RCC 7860 (cell line): ENCODE measurements at regions not wholly inside any gene's neighbourhood (a gene's known extent, or its start where the extent isn't known, plus 50 kb on each side); places are given as distances from the start of the nearest gene placed in this dataset.

Experiments used
- DNase-seq: peaks from one replicate; pipeline ENCODE4 v3.0.0-alpha.2; 2015; ENCODE audit warnings: low spot score
- FAIRE-seq: peaks from 2 replicates; lab custom pipeline; 2012; peaks lifted over from hg19 to GRCh38; lab: Jason Lieb, UNC

DNA sequence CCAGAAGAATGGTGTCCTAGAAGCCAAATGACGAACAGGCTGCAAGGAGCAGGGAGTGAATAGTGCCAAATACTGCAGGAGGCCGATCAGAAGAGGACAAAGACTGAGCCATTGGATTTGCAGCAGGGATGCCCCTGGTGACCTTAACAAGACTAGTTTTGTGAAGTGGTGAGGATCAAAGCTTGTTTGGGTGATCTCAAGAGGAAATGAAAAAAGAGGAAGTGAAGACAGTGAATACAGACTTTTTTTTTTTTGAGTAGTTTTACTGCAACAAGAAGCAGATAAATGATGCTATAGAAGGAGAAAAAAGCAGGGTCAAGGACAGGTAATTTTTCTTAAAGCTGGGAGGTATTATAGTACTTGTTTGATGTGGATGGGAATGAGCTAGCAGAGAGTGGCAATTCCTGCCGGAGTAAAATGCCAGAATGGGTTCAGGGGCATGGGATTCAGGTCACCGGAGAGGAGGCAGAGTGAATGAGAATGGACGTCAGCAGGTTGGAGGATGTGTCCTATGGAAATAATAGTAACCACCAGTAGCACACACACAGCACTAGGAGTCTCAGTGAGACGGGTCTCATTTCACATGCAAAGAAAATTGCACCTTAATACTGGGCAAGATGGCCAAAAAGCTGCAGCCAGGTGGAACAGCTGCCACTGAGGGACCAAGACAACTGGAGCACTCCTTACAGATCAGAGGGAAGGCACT is 345.8 kb upstream of the CCDC196 start:
- DNase-seq (no peak), FAIRE-seq (no peak)

DNA sequence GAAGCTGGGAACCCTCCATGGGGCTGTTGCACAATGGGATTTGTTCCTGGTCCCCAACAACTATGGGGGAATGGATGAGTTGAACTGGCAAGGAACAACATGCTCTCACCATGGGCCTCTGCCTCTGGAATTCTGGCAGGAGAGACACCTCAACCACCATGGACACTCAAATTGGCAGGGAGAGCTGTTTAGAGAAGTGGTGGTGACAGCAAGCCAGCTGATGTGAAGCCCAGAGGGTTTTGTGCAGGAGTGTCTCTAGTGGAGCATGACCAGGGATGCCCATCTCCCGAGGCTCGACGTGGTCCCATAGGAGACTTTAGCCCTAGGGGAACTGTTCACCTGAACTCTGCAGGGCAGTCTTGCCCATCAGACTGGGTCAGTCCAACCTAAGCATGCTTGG is 345.2 kb upstream of the CCDC196 start:
- no peak for FAIRE-seq

DNA sequence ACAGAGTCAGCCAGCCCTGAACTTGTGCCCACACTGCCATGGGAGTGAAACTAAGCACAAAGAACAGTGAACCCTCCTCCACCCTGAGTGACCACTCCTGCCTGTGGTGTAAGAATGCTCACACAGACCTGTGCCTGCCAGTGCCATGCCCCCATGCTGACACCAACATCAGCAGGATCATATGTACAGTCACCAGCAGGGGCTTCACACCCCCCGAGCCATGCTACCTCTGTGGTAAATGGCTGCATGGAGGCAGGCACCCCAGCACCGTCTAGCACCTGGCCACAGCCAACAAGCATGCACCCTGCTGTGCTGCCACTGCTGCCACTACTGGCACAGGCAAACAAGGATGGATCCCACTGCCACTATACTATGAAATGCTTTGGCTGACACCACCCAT is 344.4 kb upstream of the CCDC196 start:
- no peak for FAIRE-seq
- no peak for DNase-seq

More for the DNA sequence above, 345.2 kb upstream of the CCDC196 start:
- DNase-seq: no peak

DNA sequence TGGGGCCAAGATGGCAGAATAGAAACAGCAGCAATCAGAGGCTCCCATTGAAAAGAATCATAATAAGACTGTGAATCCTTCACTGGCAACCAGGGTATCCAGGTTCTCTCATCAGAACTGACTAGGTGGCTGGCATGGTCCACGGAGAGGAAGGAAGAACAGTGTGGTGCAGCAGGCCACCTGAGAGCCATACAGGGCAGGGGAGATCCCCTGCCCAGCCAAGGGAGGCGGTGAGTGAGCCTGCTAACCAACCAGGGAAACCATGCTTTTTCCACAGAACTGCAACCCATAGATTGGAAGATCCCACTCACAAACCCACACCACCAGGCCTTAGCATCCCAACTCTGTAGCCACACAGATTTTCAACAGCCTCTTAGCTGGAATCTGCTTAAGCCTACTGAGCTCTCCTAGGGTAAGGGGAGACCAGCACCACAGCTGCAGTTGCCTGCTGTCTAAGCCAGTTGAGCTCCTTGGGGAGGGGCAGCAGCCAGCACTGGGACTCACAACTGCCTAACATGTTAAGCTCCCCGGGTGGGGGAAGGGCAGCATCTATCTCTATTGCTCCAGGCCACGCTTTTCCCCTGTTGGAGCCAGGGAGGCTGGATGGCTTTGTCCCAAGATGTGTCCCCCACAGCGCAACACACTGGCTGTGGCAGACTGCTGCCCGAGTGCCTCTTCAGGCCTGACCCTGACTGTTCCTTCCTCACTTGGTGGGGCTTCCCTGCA is 342.6 kb upstream of the CCDC196 start:
- no peak for FAIRE-seq
- no peak for DNase-seq

DNA sequence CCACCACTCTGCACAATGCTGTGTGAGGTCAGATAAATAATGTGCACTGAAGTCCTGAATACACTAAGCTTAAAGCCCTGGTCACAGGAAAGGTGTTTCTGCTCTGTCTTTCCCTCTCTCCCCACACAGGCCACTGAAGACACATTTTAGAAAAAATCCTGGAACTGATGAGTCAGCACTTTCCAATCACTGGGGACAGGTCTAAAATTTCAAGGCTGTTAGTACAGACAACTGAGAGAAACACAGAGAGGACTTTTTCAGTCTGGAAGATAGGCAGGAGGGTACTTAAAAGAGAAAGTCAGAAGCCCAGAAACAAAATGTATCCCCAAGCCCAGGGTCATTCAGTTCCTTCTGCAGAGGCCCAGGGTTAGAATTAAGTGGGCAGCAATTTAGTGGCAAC is 333.9 kb upstream of the CCDC196 start:
- DNase-seq: no peak
- no peak for FAIRE-seq

DNA sequence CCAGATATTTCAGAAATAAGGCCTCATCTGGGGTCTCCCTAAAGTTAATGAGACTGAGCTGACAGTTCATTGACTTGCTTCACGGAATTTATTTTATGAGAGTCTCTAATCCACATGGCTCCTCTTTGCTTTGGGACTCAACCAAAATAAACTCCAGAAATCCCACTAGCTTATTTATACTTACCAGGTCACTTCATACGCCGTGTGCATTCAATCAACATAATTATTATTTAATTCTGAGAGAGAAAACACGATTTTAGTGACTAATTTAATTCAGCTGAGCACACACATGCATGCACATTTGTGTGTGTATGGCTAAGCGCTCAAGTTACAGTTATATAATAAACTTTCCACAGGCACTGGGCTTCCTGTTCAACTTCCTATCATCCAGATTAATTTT is 333.4 kb upstream of the CCDC196 start:
- FAIRE-seq: no peak
- DNase-seq: no peak

DNA sequence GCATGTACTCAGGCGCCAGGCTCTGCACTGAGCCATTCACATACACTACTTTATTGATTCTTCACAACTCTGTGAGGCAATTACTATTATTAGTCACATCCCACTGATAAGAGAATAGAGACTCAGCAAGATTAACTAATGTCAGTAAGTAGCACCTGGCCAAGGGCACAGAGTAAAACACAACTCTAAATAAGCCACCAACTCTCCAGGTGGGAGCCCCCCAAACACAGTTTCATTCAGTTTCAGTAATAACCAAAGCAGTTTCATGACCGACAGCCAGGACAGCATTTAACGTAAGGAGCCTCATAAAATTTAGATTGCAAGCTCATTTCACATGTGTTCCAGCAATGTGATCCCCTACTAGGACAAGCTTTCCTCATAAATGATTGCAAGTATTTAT is 323.1 kb upstream of the CCDC196 start:
- DNase-seq: no peak
- no peak for FAIRE-seq

DNA sequence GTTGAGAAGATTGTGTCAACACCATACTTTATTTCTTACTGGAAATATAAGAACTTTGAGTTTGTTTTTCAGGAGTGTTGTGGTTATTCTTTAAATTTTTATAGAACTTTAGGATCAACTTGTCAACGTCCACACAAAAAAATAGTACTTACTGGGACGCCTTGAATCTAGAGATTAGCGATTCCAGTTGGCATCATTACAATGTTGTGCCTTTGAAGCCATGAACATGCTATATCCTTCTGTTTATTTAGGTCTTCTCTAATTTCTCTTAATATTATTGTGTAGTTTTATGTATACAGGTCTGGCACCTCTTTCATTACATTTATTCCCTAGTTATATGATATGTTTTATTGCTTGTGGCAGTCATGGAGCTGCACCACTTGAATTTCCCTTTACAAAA is 320.8 kb upstream of the CCDC196 start:
- FAIRE-seq (no peak), DNase-seq (no peak)

DNA sequence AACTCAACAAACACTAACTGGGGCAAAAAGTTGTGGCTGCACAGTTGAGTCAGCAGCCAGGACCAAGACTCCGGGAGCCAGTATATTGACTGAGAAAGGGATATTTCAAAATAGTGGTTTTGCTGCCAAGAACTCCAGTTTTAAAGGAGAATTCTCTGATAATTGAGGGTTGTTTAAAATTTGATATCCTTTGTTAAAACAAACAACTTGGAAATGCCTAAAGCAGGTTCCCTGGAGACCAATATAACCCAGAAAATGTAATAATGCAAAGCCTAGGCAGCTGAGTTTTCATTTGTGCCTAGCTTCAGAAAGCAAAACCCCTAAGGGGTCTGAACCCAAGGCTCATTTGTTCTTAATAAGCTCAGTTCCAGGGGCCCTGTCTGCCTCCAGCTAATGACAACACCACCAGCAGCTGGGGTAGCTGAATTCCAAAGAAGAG is 311.7 kb upstream of the CCDC196 start:
- FAIRE-seq (no peak), DNase-seq (no peak)

DNA sequence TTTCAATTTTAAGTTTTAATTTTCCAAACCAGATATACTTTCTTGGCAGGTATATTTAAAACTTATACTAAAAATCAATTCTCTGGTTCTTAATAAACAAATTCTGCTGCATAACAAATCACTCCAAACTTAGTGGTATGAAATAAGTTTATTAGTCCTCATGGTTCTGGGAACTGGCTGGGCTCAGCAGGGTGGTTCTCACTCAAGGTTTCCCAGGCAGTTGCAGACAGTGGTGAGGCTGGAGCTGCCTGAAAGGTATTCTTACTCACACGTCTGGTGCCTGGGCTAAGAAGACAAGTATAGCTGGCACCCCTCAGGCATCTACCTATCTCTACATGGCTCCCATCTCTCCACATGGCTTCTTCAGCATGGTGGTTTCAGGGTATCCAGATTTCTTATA is 308.2 kb upstream of the CCDC196 start:
- FAIRE-seq: no peak
- no peak for DNase-seq

DNA sequence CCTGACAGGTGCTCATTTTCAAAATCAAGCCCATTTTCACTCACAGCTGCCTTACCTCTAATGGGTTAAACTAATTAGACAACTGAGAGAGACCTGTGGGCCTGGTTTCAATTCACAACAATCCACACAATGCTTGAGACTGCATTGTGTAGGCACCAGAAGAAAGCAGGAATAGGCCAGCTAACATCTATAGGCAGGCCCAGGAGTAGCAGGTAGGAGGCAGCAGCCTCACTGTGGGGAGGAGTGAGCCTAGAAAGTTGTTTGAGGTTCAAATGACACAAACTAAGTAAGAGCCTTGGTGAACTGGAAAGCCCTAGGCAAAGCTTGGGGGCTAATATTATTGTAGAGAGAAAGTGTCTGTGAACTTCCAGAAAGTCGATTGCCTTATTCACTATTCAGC is 289.5 kb upstream of the CCDC196 start:
- FAIRE-seq (no peak), DNase-seq (no peak)

DNA sequence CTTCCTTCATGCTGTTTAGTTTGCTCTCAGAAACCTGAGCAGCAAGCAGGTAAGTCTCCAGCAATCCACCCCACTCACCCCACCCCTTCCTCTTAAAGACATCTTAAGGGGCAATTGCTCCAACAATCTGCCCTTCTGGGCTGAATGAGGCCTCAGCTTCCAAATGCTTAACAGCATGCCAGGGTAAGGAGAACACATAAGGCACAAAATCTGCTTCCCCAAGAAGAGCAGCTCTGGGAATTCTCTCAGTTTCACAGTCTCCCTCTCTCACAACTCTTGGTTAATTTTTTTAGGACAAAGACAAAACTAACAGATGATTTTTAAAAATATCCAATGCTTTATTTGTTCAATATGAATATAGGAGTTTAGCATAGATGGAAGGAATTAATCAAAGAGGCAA is 288.9 kb upstream of the CCDC196 start:
- FAIRE-seq (no peak), DNase-seq (no peak)

DNA sequence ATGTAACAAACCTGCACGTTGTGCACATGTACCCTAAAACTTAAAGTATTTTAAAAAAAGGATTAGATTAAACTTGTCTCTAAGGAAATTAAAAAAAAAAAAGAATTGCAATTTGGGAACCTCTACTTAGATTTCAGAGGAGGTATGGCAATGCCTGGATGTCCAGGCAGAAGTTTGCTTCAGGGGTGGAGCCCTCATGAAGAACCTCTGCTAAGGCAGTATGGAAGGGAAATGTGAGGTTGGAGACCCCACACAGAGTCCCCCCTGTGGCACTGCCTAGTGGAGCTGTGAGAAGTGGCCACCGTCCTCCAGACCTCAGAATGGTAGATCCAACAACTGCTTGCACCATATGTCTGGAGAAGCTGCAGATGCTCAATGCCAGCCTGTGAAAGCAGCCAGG is 279.6 kb upstream of the CCDC196 start:
- FAIRE-seq (no peak), DNase-seq (no peak)

DNA sequence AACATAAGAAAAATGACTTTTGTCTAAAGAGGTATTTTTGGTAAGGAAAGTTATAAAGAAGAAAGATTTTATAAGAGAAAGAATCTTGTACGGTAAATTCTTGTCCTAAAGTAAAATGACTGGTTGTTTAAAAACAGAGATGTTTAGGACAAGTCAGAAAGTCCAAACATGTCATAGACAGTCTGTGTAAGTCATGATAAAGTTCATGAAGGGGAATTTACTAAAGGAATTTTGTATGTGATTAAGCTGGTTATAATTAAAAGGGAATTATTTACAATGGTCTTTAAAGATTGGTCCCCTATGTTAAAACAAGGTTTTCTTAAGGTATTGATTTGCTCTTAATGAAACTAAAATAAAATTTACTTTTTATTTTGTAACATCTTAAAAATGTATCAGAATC is 269.4 kb upstream of the CCDC196 start:
- no peak for DNase-seq
- FAIRE-seq: no peak

DNA sequence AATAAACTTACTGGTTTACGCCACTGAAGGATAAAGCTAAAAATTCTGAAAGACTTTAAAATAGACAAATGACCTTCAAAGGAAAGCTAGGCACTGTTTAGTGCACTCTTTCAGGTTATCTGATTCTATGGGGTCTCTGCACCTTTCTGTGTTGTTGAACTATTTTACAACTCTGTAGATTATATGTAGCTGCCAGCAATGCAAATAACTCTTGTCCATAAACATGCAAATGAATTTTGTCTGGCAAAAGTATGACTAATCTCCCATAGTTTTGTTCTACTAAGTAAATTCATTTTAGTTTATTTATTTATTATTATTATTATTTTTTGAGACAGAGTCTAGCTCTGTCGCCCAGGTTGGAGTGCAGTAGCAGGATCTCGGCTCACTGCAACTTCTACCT is 266.3 kb upstream of the CCDC196 start:
- no peak for FAIRE-seq

DNA sequence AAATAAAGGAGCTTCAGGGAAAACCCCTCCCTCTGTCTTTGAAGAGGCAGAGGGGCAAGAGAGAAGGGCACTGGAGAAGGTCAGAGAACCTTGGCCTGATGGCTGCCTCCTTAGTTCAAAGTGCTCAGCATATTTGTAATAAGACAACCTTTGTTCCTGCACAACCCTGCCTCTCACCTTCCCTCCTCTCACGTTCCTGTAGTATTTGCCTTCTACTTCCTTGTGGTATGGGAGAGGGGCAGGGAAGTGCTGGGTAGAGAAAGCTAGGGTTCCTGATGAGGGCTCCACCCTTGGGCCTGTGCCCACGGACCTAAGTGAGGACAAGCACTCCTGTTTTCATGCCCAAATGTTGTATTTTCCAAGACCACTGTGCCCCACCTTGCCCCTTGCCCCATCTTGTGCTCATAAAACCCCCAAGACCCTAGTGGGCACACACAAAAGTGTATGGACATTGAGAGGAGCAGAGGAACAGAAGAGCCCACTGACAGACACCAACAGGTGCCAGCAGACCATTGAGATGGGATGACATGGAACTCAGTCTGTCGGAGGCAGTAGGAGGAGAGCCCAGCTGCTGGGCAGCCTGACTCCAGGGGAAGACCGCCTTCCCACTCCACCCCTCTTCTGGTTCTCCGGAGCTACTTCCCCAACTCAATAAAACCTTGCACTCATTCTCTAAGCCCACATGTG is 261.5 kb upstream of the CCDC196 start:
- no peak for DNase-seq
- no peak for FAIRE-seq

More for the DNA sequence above, 266.3 kb upstream of the CCDC196 start:
- DNase-seq: no peak

DNA sequence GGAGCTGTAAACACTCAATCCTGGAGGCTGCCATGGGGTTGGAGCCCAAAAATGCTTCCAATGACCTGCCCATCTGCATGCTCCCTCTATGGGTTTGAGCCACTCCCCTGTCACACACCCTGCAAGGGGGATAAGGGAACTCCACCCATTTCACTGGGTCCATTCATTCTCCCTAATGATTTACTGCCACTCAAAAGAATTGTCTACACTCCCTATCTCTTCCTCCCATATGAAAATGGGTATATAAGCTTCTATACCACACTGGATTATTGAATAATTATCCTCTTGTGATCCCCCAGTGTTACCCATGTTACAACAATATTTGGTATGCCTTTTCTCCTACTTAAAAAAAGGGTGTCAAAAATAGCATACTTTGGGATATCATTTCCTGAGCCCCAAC is 260.8 kb upstream of the CCDC196 start:
- DNase-seq (no peak), FAIRE-seq (no peak)

DNA sequence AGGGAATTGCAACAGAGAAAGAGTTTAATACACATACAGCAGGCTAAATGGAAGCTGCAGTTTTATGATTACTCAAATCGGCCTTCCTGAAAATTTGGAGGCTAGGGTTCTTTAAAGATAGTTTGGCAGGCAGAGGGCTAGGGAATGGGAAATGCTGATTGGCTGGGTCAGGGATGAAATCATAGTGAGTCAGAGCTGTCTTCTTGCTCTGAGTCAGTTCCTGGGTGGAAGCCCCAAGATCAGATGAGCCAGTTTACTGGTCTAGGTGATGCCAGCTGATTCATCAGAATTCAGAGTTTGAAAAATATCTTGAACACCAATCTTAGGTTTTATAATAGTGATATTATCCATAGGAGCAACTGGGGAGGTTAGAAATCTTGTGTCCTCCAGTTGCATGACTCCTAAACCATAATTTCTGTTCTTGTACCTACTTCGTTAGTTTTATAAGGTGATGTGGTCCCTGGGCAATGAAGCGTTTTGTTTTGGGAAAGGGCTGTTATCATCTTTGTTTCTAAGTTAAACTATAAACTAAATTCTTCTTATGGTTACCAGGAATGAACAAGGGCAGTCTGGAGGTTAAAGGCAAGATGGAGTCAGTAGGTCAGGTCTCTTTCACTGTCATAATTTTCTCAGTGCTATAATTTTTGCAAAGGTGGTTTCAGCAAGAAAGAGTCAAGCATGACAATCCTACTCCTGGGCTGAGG is 257.8 kb upstream of the CCDC196 start:
- peak; percentile 74 for DNase-seq

DNA sequence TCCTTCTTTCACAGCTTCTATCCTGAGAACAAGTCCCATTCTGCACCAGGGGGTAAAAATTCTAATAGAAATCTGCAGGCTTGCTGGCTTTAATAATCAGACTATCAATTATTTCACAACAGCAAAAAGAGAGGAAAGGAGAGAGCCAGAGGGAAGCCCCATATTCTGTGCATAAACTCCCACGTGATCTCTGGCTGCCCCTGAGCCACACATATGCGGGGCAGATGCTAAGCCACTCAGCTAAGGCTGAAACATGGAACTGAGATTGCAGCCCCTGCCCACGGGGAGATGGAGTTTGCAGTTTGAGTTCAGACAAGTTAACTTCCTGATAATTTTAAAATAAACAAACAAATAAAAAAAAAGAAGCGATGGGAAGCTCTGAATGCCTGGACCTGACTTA is 254.4 kb upstream of the CCDC196 start:
- FAIRE-seq (no peak), DNase-seq (no peak)

More for the DNA sequence above, 257.8 kb upstream of the CCDC196 start:
- FAIRE-seq: peak; percentile 67

DNA sequence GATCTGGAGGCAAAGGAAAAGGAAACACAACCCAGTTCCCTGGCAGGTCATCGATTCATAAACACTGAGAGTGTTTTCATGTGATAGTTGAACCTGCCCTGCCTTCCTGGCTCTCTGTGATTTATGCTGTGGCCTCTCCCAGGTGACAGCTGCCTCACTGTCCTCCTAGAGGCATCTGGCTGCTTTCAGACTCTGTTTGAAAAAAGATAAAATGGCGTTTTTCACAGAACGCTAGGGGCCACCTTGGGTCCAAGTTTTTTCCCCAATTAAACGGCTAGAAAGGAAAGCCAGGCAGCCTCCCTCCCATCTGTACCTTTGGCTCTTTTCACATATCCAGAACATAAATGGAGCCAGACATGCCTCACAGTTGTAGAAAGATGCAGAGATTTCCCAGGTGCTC is 252.6 kb upstream of the CCDC196 start:
- no peak for DNase-seq
- FAIRE-seq: no peak

DNA sequence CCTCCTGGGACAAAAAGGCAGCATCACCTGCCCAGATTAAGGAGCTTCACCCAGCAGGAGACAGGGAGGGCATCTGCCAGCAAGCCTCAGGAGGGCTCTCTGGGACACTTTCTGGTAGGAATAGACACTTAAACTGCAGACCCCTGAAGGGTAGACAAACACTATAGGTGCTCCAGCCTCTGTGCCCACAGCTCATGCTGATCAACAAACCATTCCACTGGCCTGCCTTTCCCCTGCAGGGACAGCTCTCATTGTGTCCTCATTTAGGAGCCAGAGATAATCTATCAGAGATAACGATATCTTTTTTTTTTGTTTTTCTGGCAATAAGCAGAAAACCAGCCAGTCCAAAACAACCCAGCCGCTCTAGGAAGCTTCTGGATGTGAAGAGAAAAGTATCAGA is 251.8 kb upstream of the CCDC196 start:
- FAIRE-seq: no peak
- no peak for DNase-seq
